DMS79 treated with DMSO at 0.1 percent for 48 hours (cell line): ENCODE measurements at regions not wholly inside any gene's neighbourhood (a gene's known extent, or its start where the extent isn't known, plus 50 kb on each side); places are given as distances from the start of the nearest gene placed in this dataset.
A peak's percentile ranks its signal among the peaks of the same experiment; 100 is the strongest.
"Not testable (repeated sequence)": the region's sequence is repeated elsewhere in the genome, so short reads cannot be mapped to it uniquely, and the experiment has no call there.

Experiments
- DNase-seq: peaks from one replicate; lab custom pipeline; 2025; lab: John Stamatoyannopoulos, UW

DNA sequence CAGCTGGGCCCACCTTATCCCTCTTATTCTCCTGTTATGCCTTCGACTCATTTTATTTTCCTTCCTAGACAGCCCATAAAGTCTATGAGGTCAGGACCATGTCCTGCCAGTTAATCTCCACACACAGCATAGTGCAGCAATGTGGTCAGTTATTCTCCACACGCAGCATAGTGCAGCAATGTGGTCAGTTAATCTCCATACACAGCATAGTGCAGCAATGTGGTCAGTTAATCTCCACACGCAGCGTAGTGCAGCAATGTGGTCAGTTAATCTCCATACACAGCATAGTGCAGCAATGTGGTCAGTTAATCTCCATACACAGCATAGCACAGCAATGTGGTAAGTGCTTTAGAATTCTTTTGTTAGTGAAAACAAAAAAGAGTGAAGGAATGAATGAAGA, 77.8 kb downstream of the TEX36 start:
- DNase-seq: no peak

GRCh38 chr10:125602825-125603224, 80.1 kb downstream of the TEX36 start:
- no peak for DNase-seq

GRCh38 chr10:125599194-125599593, 83.8 kb downstream of the TEX36 start:
- no peak for DNase-seq

DNA sequence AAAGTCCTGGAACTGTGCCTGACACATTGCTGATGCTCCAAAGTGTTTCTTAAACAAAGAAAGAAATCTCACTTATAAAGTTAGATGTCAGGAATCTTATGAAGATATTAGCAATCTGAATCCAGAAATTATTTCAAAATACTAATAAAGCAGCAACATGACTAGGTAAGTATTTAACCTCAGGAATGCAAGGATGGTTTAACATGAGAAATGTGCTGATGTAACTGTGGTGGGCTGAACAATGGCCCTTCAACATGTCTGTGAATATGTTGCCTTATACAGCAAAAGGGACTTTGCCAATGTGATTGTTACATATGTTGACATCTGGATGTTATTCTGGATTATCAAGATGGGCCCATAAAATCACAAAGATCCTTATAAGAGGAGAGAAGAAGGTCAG, 87.1 kb downstream of the TEX36 start:
- DNase-seq: no peak

GRCh38 chr10:125593644-125594043, 89.3 kb downstream of the TEX36 start:
- DNase-seq: no peak

- DNase-seq: no peak
Observed at GRCh38 chr10:125592897-125593296, 90.1 kb downstream of the TEX36 start.

GRCh38 chr10:125591886-125592285, 91.1 kb downstream of the TEX36 start:
- DNase-seq: no peak

GRCh38 chr10:125588738-125589137, 94.2 kb downstream of the TEX36 start:
- not testable (repeated sequence) for DNase-seq

- no peak for DNase-seq
Observed at GRCh38 chr10:125584954-125585353, 98.0 kb downstream of the TEX36 start.

DNA sequence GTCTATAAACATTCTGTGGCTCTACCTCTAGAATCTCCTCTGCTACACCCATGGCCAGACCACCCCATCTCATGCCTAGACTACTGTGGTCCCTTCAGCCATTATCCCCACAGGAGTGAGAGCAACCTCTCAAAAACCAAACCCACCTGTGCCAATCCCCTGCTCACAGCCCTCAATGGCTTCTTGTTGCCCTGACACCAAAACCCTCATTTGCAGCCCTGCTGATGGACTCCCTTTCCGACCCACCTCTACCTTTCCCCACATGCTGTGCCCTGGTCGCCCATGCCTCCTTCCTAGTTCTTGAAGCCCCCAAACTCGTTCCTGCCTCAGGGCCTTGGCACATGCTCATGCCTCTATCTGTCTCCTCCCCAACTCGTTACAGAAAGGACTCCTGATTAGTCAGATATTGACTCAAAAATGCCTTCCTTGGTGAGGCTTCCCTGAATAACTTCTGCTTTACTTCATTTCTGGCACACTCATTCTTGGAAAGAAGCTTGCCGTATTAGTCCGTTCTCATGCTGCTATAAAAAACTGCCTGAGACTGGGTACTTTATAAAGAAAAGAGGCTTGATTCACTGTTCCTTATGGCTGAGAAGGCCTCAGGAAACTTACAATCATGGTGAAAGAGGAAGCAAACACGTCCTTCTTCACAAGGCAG, 104.2 kb downstream of the TEX36 start:
- DNase-seq: no peak

GRCh38 chr10:125575843-125576242, 107.1 kb downstream of the TEX36 start:
- no peak for DNase-seq

GRCh38 chr10:125568156-125568555, 114.8 kb downstream of the TEX36 start:
- no peak for DNase-seq

DNA sequence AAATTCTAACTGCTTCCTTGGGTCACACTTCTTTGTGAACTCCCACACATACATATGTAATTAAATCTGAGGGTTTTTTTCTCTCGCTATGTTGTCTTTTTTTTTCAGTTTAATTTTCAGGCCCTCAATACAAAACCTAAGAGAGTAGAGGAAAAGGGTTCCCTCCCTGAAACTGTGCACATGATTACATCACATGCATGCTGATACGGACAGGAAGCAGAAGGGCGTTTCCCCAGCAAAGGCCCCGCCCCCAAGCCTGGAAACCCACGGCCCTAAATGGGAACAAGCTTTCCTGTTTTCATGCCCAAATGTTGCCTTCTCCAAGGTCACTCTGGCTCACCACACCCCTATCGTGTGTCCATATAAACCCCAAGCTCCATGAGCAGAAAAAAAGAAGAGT, 115.4 kb downstream of the TEX36 start:
- no peak for DNase-seq

DNA sequence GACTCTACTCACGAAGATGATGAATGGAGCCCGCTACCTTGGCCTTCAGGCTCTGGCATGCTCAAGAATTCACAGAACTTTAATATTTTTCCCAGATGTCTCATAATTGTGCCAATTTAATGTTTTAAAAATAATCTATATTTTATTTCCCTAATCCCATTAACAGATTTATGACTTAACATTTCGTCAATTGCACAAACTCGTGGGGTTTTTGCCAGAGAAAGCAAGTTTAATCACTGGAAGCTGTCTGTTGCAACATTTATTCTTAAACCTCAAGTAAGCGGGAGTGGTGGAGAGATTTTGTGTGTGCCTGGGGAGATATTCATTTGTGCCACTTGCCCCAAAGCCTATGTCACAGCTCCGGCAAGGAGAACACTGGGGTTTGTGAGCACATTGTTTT, 117.9 kb downstream of the TEX36 start:
- DNase-seq: no peak

GRCh38 chr10:125564570-125564969, 118.4 kb downstream of the TEX36 start:
- no peak for DNase-seq

DNA sequence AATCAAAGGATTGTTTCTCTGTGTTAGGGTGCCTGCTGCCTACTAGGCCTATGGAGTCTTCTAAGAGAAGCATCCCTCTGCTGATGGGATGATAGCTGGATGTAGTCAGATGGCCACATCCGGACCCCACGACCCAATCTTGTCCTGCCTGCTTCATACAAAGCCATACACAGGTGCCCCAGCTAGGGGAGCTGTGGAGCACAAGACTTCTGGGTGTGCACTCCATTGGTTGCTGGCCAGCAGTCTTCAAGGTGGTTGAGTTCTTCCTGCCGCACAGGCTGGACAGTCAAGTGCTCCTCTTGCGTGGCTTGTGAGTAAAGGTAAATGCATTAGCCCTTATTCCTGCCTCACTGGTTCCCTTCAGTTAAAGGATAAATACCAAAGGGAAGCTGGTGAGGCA, 120.2 kb downstream of the TEX36 start:
- DNase-seq: no peak

- DNase-seq: no peak
Observed at GRCh38 chr10:125560947-125561346, 122.0 kb downstream of the TEX36 start.

- DNase-seq: peak; percentile 56
Observed at GRCh38 chr10:125559210-125559609, 123.8 kb downstream of the TEX36 start.

GRCh38 chr10:125557801-125558505, 125.0 kb downstream of the TEX36 start:
- DNase-seq: no peak

DNA sequence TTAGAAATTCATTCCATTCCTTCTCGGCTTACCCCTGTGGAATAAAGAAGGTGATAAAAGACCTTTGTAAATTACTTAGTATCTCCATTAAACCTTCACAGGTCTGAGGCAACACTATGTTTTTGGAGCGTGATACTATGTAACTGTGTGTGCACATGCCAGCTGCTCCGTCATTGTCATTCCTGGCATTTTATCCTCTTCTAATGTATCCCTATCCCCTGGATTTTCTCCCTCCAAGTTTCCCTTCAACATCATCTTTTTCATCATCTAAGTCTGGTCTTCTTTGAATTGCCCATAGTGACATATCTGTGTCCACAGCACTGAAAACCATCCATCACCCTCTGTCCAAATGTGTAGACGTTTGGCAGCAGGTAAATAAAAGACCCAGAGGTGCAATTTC, 125.7 kb downstream of the TEX36 start:
- DNase-seq: no peak

GRCh38 chr10:125556882-125557281, 126.1 kb downstream of the TEX36 start:
- no peak for DNase-seq

DNA sequence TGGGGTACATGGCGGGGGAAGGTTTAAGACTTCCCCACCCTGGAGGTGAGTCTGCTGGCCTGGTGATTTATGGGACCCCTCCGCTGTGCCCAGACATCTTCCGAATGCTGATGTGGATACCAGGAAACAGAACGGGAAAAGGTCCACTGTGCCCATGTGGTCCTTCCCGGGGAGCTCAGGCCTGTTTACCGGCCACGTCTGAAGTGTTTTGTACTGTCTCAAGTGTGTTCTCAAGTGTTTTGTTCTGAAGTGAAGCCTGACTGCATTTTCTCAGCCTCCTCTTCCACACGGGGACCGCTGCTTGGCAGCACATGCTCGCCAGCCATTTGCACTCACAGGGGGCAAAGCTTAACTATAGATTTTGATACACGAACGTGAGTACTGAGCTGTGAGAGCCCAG, 127.2 kb downstream of the TEX36 start:
- DNase-seq: peak; percentile 50

DNA sequence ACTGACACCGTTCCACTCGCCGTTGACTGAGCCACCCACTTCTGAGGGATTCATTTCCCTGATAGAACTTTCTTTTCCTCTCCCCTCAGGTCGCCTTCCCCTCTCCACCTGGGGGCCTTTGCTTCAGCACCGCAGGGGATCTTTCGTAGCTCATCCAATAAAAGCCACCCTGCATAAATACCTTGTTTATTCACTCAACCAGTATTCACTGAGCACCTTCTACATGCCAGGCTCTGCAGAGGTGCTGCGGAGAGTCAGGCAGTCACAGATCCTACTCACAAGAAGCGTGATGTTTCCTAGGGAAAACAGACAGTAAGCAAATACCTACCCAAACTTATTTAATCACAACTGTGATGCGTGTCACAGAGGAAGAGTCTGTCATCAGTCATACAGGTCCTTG, 127.7 kb downstream of the TEX36 start:
- DNase-seq: no peak

- DNase-seq: no peak
Observed at GRCh38 chr10:125554753-125555152, 128.2 kb downstream of the TEX36 start.
